SK-N-SH treated with all-trans-retinoic acid at 6 μM for 48 hours (cell line): ENCODE measurements at regions not wholly inside any gene's neighbourhood (a gene's known extent, or its start where the extent isn't known, plus 50 kb on each side); places are given as distances from the start of the nearest gene placed in this dataset.

Experiments
- ATAC-seq: fragments of 200-7000 bp; cut with Tn5 transposase; 3 replicates; pipeline ENCODE4 v1.9.1; 2020; ENCODE audit warnings: mild to moderate bottlenecking, moderate library complexity
- ARNTL ChIP-seq: fragments of 450-650 bp; formaldehyde crosslinking; IDR thresholded peaks from 2 replicates; pipeline ENCODE4 v1.5.0; 2020; ENCODE audit warnings: low read depth, mild to moderate bottlenecking, moderate library complexity, borderline replicate concordance
- BACH2 ChIP-seq: fragments of 250-450 bp; sonication (Bioruptor Pico); IDR thresholded peaks from 2 replicates; pipeline ENCODE4 v1.9.0; 2021; ENCODE audit warnings: mild to moderate bottlenecking, borderline replicate concordance
- CREB5 ChIP-seq: fragments of 250-450 bp; sonication (Bioruptor Pico); IDR thresholded peaks from 2 replicates; pipeline ENCODE4 v1.5.1; 2020; ENCODE audit warnings: low read depth, mild to moderate bottlenecking, moderate library complexity
- CSDC2 ChIP-seq: fragments of 250-450 bp; sonication (Bioruptor Pico); IDR thresholded peaks from 2 replicates; pipeline ENCODE4 v1.5.0; 2020; ENCODE audit warnings: mild to moderate bottlenecking, moderate library complexity
- CSRNP3 ChIP-seq: fragments of 250-450 bp; sonication (Bioruptor Pico); IDR thresholded peaks from 2 replicates; pipeline ENCODE4 v1.5.1; 2021; ENCODE audit warnings: mild to moderate bottlenecking, moderate library complexity
- ESRRG ChIP-seq: fragments of 250-450 bp; sonication (Bioruptor Pico); IDR thresholded peaks from 2 replicates; pipeline ENCODE4 v1.6.1; 2021; ENCODE audit warnings: mild to moderate bottlenecking
- GLIS3 ChIP-seq: fragments of 250-450 bp; sonication (Bioruptor Pico); IDR thresholded peaks from 2 replicates; pipeline ENCODE4 v1.5.0; 2020; ENCODE audit warnings: mild to moderate bottlenecking, moderate library complexity
- ISL1 ChIP-seq: fragments of 250-450 bp; sonication (Bioruptor Pico); IDR thresholded peaks from 2 replicates; pipeline ENCODE4 v2.1.2; 2022; ENCODE audit warnings: mild to moderate bottlenecking, moderate library complexity
- OSR1 ChIP-seq: fragments of 250-450 bp; sonication (Bioruptor Pico); IDR thresholded peaks from 2 replicates; pipeline ENCODE4 v1.8.0; 2022; ENCODE audit warnings: moderate library complexity, mild to moderate bottlenecking, inconsistent platforms
- PPARA ChIP-seq: fragments of 250-450 bp; sonication (Bioruptor Pico); IDR thresholded peaks from 2 replicates; pipeline ENCODE4 v1.5.0; 2020; ENCODE audit warnings: mild to moderate bottlenecking, borderline replicate concordance
- RARB ChIP-seq: fragments of 250-450 bp; sonication (Bioruptor Pico); IDR thresholded peaks from 2 replicates; pipeline ENCODE4 v1.8.0; 2021; ENCODE audit warnings: mild to moderate bottlenecking, moderate library complexity
- SNAI2 ChIP-seq: fragments of 250-450 bp; sonication (Bioruptor Pico); IDR thresholded peaks from 2 replicates; pipeline ENCODE4 v1.5.0; 2020; ENCODE audit warnings: mild to moderate bottlenecking, moderate library complexity
- TCF4 ChIP-seq: fragments of 250-450 bp; sonication (Bioruptor Pico); IDR thresholded peaks from 2 replicates; pipeline ENCODE4 v1.8.0; 2021; ENCODE audit warnings: mild to moderate bottlenecking, moderate library complexity, borderline replicate concordance
- TSHZ2 ChIP-seq: fragments of 250-450 bp; sonication (Bioruptor Pico); IDR thresholded peaks from 2 replicates; pipeline ENCODE4 v1.5.0; 2020; ENCODE audit warnings: mild to moderate bottlenecking, moderate library complexity
- ZC3H10 ChIP-seq: fragments of 250-450 bp; sonication (Bioruptor Pico); IDR thresholded peaks from 2 replicates; pipeline ENCODE4 v1.5.1; 2021; ENCODE audit warnings: mild to moderate bottlenecking, moderate library complexity
- ZFP3 ChIP-seq: fragments of 250-450 bp; sonication (Bioruptor Pico); IDR thresholded peaks from 2 replicates; pipeline ENCODE4 v1.5.0; 2020; ENCODE audit warnings: mild to moderate bottlenecking, moderate library complexity
- ZFP30 ChIP-seq: fragments of 450-650 bp; formaldehyde crosslinking; IDR thresholded peaks from 2 replicates; pipeline ENCODE4 v1.5.0; 2022; ENCODE audit warnings: mild to moderate bottlenecking, moderate library complexity
- ZNF565 ChIP-seq: fragments of 450-650 bp; formaldehyde crosslinking; conservative IDR thresholded peaks from 2 replicates; pipeline ENCODE4 v1.5.0; 2020; ENCODE audit warnings: low read depth, mild to moderate bottlenecking, moderate library complexity
- ZNF70 ChIP-seq: fragments of 450-650 bp; formaldehyde crosslinking; IDR thresholded peaks from 2 replicates; pipeline ENCODE4 v1.5.0; 2020; ENCODE audit warnings: mild to moderate bottlenecking, moderate library complexity
- ZNF8 ChIP-seq: fragments of 450-650 bp; formaldehyde crosslinking; IDR thresholded peaks from 2 replicates; pipeline ENCODE4 v1.5.0; 2020; ENCODE audit warnings: mild to moderate bottlenecking, moderate library complexity
- TF ChIP-seq, protein P1 (sequence below): fragments of 250-450 bp; sonication (Bioruptor Pico); IDR thresholded peaks from 2 replicates; pipeline ENCODE4 v1.8.0; 2021; ENCODE audit warnings: low read depth, mild to moderate bottlenecking, moderate library complexity, borderline replicate concordance

GRCh38 chr2:223365158-223365679 is 236.9 kb downstream of the SCG2 start:
- TF ChIP-seq, protein P1, sequence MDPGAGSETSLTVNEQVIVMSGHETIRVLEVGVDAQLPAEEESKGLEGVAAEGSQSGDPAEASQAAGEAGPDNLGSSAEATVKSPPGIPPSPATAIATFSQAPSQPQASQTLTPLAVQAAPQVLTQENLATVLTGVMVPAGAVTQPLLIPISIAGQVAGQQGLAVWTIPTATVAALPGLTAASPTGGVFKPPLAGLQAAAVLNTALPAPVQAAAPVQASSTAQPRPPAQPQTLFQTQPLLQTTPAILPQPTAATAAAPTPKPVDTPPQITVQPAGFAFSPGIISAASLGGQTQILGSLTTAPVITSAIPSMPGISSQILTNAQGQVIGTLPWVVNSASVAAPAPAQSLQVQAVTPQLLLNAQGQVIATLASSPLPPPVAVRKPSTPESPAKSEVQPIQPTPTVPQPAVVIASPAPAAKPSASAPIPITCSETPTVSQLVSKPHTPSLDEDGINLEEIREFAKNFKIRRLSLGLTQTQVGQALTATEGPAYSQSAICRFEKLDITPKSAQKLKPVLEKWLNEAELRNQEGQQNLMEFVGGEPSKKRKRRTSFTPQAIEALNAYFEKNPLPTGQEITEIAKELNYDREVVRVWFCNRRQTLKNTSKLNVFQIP (CRISPR knock-in tag) = no peak
- TF ChIP-seq CREB5 (CRISPR knock-in tag) (no peak), CSDC2 (CRISPR knock-in tag) (no peak), ZNF565 (CRISPR knock-in tag) (no peak), ZNF8 (CRISPR knock-in tag) (no peak), TSHZ2 (no peak), PPARA (CRISPR knock-in tag) (no peak), ISL1 (no peak)
- ATAC-seq = peak; percentile 25; the same call in 1 of the 3 replicates

GRCh38 chr2:223366566-223366965 is 235.6 kb downstream of the SCG2 start:
- no peak for ATAC-seq
- no peak for TF ChIP-seq ISL1
- TF ChIP-seq OSR1 (CRISPR knock-in tag) = no peak

DNA sequence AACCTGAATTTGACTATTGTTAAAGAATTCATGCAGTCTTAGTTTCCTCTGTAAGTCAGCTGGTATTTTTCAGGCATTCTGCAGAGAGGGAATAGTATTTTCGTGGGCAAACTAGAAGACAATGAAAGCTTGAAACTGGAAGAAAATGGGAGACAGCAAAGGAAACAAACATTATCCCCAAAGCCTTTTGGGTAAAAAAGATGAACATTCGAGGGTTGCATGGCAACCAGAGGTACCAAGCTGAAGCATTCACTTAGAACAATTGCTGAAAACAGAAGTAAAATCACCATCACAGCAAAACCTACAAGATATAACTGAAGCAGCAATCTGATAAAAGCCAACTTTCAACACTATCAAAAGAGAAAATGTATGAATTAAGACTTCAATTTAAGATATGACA is 233.7 kb downstream of the SCG2 start:
- TF ChIP-seq ESRRG (CRISPR knock-in tag) (no peak), TCF4 (CRISPR knock-in tag) (no peak), ZFP30 (CRISPR knock-in tag) (no peak), ARNTL (no peak), ZC3H10 (CRISPR knock-in tag) (no peak), ISL1 (no peak)
- TF ChIP-seq, protein P1 (CRISPR knock-in tag) = no peak
- ATAC-seq = no peak

DNA sequence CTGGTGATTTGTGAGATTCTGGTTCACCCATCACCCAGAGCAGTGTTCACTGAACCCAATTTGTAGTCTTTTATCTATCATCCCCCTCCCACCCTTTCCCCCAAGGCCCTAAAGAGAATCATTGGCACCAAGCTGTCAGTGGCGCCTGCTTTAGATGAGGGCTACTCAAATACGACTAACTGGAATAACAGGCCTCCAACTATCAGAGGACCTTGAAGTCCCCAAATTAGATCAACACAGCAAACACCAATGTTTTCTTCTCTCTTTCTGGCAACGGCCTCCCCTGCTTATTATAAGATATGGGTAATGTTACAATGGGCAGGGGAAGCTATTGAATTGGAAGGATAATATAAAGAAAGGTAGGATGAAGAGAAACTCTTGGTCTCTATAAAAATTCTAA is 232.3 kb downstream of the SCG2 start:
- no peak for ATAC-seq
- TF ChIP-seq TCF4 (CRISPR knock-in tag) (no peak), ZNF565 (CRISPR knock-in tag) (no peak), PPARA (CRISPR knock-in tag) (no peak), BACH2 (CRISPR knock-in tag) (no peak), CREB5 (CRISPR knock-in tag) (no peak), ZFP3 (no peak), ZNF8 (CRISPR knock-in tag) (no peak), ESRRG (CRISPR knock-in tag) (no peak), OSR1 (CRISPR knock-in tag) (no peak), ZNF70 (CRISPR knock-in tag) (no peak), TSHZ2 (no peak), RARB (CRISPR knock-in tag) (no peak), ARNTL (no peak), ZC3H10 (CRISPR knock-in tag) (no peak), CSRNP3 (CRISPR knock-in tag) (no peak), CSDC2 (CRISPR knock-in tag) (no peak), GLIS3 (CRISPR knock-in tag) (no peak), ISL1 (no peak), SNAI2 (CRISPR knock-in tag) (no peak)
